GM12891 (cell line): ENCODE measurements at regions not wholly inside any gene's neighbourhood (a gene's known extent, or its start where the extent isn't known, plus 50 kb on each side); places are given as distances from the start of the nearest gene placed in this dataset.

ENCODE experiments used
- PAX5 ChIP-seq: IDR thresholded peaks from 2 replicates; pipeline ENCODE4 v1.6.1; 2011; ENCODE audit warnings: low read length, moderate library complexity, mild to moderate bottlenecking; ENCODE audit not compliant: insufficient read depth, severe bottlenecking
- POLR2A ChIP-seq: IDR thresholded peaks from 2 replicates; pipeline ENCODE4 v1.6.1; 2011; ENCODE audit warnings: low read depth, low read length, control low read depth
- POLR2AphosphoS5 ChIP-seq: IDR thresholded peaks from 2 replicates; pipeline ENCODE4 v1.6.1; 2011; ENCODE audit warnings: low read depth, low read length, control low read depth
- POU2F2 ChIP-seq: IDR thresholded peaks from 2 replicates; pipeline ENCODE4 v1.6.1; 2011; ENCODE audit warnings: low read depth, mild to moderate bottlenecking, control low read depth, low read length, moderate library complexity
- SPI1 ChIP-seq: IDR thresholded peaks from 2 replicates; pipeline ENCODE4 v1.6.1; 2011; ENCODE audit warnings: low read depth, low read length, control low read depth
- TAF1 ChIP-seq: IDR thresholded peaks from 2 replicates; pipeline ENCODE4 v1.6.1; 2011; ENCODE audit warnings: low read depth, low read length, control low read depth

DNA sequence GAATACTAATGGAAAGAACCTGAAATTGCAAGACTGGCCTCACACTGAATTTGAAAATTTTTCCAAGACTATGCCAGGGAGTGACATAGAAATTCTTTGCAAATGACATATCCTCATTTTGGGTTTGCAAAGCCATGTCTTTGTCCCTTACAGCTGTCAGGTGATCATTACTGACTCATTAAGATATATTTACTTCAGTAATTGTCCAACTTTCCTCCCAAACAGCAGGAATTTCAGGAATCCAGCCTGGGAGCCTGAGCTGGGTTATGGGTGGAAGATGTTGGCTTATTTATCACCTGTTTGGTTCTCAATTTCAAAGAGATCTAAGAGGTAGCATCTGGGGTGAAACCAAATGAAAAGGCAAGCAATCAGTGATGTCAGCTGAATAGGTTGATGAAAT is 111.6 kb upstream of the ACP3 start:
- no peak for TF ChIP-seq POLR2A
- TF ChIP-seq POLR2AphosphoS5: no peak
- no peak for TF ChIP-seq SPI1
- TF ChIP-seq TAF1: no peak
- no peak for TF ChIP-seq PAX5
- no peak for TF ChIP-seq POU2F2
